ENCODE measurements at regions not wholly inside any gene's neighbourhood (a gene's known extent, or its start where the extent isn't known, plus 50 kb on each side); places are given as distances from the start of the nearest gene placed in this dataset.
A peak's percentile ranks its signal among the peaks of the same experiment; 100 is the strongest.
"Not testable (repeated sequence)": the region's sequence is repeated elsewhere in the genome, so short reads cannot be mapped to it uniquely, and the experiment has no call there.

DNA sequence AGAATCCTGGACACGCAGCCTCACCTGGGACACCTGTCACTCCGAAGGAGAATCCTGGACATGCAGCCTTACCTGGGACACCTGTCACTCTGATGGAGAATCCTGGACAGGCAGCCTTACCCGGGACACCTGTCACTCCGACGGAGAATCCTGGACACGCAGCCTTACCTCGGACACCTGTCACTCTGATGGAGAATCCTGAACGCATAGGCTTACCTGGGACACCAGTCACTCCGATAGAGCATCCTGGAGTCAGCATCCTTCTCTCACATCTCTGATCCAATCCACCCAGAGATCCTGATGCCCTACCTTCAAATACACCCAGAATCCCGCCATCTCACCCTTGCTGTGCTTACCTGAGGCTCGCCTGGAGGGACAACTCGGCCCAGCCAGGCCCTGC is 154.9 kb downstream of the NDUFA10 start:
- ChIA-PET POLR2A (no interaction called here), CTCF (no interaction called here)
- DNase-seq (ENCODE audit: extremely low spot score), result peak; percentile 10
- TF ChIP-seq CTCF (IDR thresholded peaks at IDR 0.05; ENCODE audit: control extremely low read depth, extremely low read depth, low read depth, missing control alignments), result no peak

DNA sequence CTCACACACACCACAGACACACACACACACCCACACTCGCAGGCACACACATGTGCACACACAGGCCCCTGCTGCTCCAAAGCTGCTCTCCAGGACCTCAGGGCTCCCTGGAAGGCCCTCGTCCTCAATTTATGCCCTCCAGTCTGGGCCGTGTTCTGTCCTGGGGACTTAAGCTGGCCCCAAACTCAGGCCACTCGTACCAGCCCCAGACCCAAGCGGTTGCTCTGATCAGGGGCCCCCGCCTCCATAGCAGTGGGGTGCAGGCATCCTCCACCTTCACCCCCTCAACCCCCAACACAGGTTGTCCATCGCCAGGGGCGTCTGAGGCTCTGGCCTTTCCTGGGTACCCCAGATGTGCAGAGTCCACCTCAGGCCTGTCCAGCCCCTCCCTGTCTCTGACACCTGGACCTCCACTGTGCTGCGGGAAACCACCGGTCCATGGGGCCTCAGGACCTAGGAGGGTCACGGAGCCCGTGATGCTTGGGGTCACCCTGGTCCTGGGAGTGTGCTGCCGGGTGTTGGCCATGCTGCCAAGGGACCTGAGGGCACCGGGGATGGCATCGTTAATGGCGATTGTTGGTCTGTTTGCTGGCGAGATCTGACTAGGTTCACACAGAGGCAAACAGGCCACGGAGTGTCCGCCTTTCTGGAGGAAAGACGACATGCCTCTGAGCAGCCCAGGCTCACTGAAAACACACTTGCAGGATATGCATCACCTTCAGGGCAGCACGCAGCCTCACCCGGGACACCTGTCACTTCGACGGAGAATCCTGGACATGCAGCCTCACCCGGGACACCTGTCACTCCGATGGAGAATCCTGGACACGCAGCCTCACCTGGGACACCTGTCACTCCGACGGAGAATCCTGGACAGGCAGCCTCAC is 155.6 kb downstream of the NDUFA10 start:
- POLR2A ChIA-PET, result no interaction called here
- CTCF ChIA-PET, result no interaction called here
- no peak for TF ChIP-seq CTCF (IDR thresholded peaks at IDR 0.05; ENCODE audit: control extremely low read depth, extremely low read depth, low read depth, missing control alignments)
- DNase-seq (ENCODE audit: extremely low spot score), result no peak

GRCh38 chr2:239868556-239869181 is 156.5 kb downstream of the NDUFA10 start:
- ChIA-PET CTCF (no interaction called here), POLR2A (no interaction called here)
- TF ChIP-seq CTCF (IDR thresholded peaks at IDR 0.05; ENCODE audit: control extremely low read depth, extremely low read depth, low read depth, missing control alignments), result no peak
- no peak for DNase-seq (ENCODE audit: extremely low spot score)

DNA sequence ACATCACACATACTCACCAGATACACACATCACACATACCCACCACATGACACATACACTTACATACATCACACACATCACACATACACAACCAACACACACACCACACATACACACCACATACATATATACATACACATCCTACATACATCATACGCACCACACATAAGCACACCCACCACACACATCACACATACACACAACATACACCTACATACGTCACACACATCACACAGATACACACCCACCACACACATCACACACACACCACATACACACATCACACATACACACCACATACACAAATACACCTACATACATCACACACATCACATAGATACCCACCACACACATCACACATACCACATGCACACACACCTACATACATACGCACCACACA is 158.4 kb downstream of the NDUFA10 start:
- ChIA-PET POLR2A (no interaction called here), CTCF (no interaction called here)
- no peak for TF ChIP-seq CTCF (IDR thresholded peaks at IDR 0.05; ENCODE audit: control extremely low read depth, extremely low read depth, low read depth, missing control alignments)
- no peak for DNase-seq (ENCODE audit: extremely low spot score)

- no peak for TF ChIP-seq CTCF (IDR thresholded peaks at IDR 0.05; ENCODE audit: control extremely low read depth, extremely low read depth, low read depth, missing control alignments)
- no peak for DNase-seq (ENCODE audit: extremely low spot score)
- ChIA-PET POLR2A (no interaction called here), CTCF (no interaction called here)
Measured at GRCh38 chr2:239866350-239866749, 158.8 kb downstream of the NDUFA10 start.

GRCh38 chr2:239865856-239866255 is 159.3 kb downstream of the NDUFA10 start:
- CTCF ChIA-PET; POLR2A ChIA-PET; DNase-seq (ENCODE audit: extremely low spot score): not testable (repeated sequence)

GRCh38 chr2:239865059-239865639 is 160.0 kb downstream of the NDUFA10 start:
- no peak for DNase-seq (ENCODE audit: extremely low spot score)
- ChIA-PET POLR2A (no interaction called here), CTCF (no interaction called here)
- TF ChIP-seq CTCF (IDR thresholded peaks at IDR 0.05; ENCODE audit: control extremely low read depth, extremely low read depth, low read depth, missing control alignments), result no peak

Data from GM10248 (cell line).